Sigmoid colon (tissue), 6 donors: ENCODE measurements at regions not wholly inside any gene's neighbourhood (a gene's known extent, or its start where the extent isn't known, plus 50 kb on each side); places are given as distances from the start of the nearest gene placed in this dataset.

ENCODE experiments used
- DNase-seq: peaks from one replicate; pipeline ENCODE4 v3.0.0-alpha.2; 2019
- H3K27ac ChIP-seq, 4 donors: fragments of 200-600 bp; sonication (generic); one replicate each; pipeline ENCODE4 v1.5.1; 2016 to 2019; ENCODE audit warnings: mild to moderate bottlenecking in 1 of 4
- H3K27me3 ChIP-seq, 3 donors: fragments of 200-600 bp; sonication (generic); one replicate each; pipeline ENCODE4 v1.5.1; 2019; ENCODE audit warnings: mild to moderate bottlenecking in 1 of 3
- H3K36me3 ChIP-seq, 4 donors: fragments of 200-600 bp; sonication (generic); one replicate each; pipeline ENCODE4 v1.5.1; 2016 to 2019
- H3K4me1 ChIP-seq, 4 donors: fragments of 200-600 bp; sonication (generic); one replicate each; pipeline ENCODE4 v1.5.1; 2017 to 2019
- H3K4me3 ChIP-seq, 4 donors: fragments of 200-600 bp; sonication (generic); one replicate each; pipeline ENCODE4 v1.5.1; 2017 to 2019; ENCODE audit warnings: mild to moderate bottlenecking in 2 of 4, moderate library complexity in 1 of 4
- H3K9me3 ChIP-seq, 4 donors: fragments of 200-600 bp in 3 of 4; sonication (generic) in 3 of 4; one replicate each; pipeline versions ENCODE4 v1.5.1 to v1.6.1; 2013 to 2019
- CTCF ChIP-seq, 4 experiments: fragments of 450-650 bp in 3 of 4; fragments of 200-600 bp in 1 of 4; IDR thresholded peaks; one replicate each; pipeline ENCODE4 v1.5.1; 2016 to 2019; ENCODE audit warnings: antibody characterized with exemption in 4 of 4, mild to moderate bottlenecking in 3 of 4, moderate library complexity in 2 of 4
- EP300 ChIP-seq, 4 donors: sonication (generic); formaldehyde crosslinking; IDR thresholded peaks; one replicate each; pipeline ENCODE4 v1.6.1; 2017; ENCODE audit warnings: antibody characterized with exemption in 4 of 4
- POLR2A ChIP-seq, 2 donors: fragments of 450-650 bp; IDR thresholded peaks; one replicate each; pipeline ENCODE4 v1.6.1; 2016; ENCODE audit warnings: antibody characterized with exemption in 2 of 2, mild to moderate bottlenecking in 2 of 2, moderate library complexity in 2 of 2
- POLR2AphosphoS5 ChIP-seq, 4 donors: sonication (generic); formaldehyde crosslinking; IDR thresholded peaks; one replicate each; pipeline ENCODE4 v1.6.1; 2017; ENCODE audit warnings: antibody characterized with exemption in 4 of 4
- WGBS, 2 donors: extraction: QIAGEN DNeasy Blood & Tissue Kit; methylation state at CpG; one replicate each; pipeline ENCODE4 v1.1.7; 2013; 5-methylcytosine and 5-hydroxymethylcytosine counted together
- intact Hi-C: fragments of 100-400 bp; cut with DNase I; formaldehyde crosslinking; loops from one replicate; pipeline ENCODE4 v1.15.1; 2023
- donor health status: healthy with polysubstance abuse.
- donor health status: healthy.

- no peak for DNase-seq
- H3K27me3 ChIP-seq = no peaks in the 10 kb centered on the region
- no peaks in the 10 kb centered on the region for H3K4me1 ChIP-seq
- intact Hi-C loops = no loop called here
- no peak overlapping the region for H3K4me3 ChIP-seq
- 58 to 63% methylated on average over 9 of the region's 9 CpGs for WGBS, 2 donors
- no peaks in the 10 kb centered on the region for H3K36me3 ChIP-seq
- TF ChIP-seq CTCF (IDR thresholded peaks at IDR 0.05) (no peak), POLR2AphosphoS5 (IDR thresholded peaks at IDR 0.05) (no peak), EP300 (IDR thresholded peaks at IDR 0.05) (no peak), POLR2A (IDR thresholded peaks at IDR 0.05) (no peak)
- no peak overlapping the region for H3K27ac ChIP-seq
- H3K9me3 ChIP-seq = no peaks in the 10 kb centered on the region
These were observed 85.8 kb downstream of the ATP23 start for GRCh38 chr12:58026897-58027891.

- Histone ChIP-seq H3K9me3 (no peaks in the 10 kb centered on the region), H3K4me3 (no peak overlapping the region), H3K36me3 (no peaks in the 10 kb centered on the region), H3K4me1 (no peaks in the 10 kb centered on the region), H3K27me3 (no peaks in the 10 kb centered on the region), H3K27ac (no peak overlapping the region)
- TF ChIP-seq CTCF (IDR thresholded peaks at IDR 0.05) = no peak
- TF ChIP-seq POLR2AphosphoS5 (IDR thresholded peaks at IDR 0.05) = no peak
- TF ChIP-seq EP300 (IDR thresholded peaks at IDR 0.05) = no peak
- TF ChIP-seq POLR2A (IDR thresholded peaks at IDR 0.05) = no peak
- intact Hi-C loops = no loop called here
- WGBS, 2 donors = 80 to 83% methylated on average over 3 of the region's 3 CpGs
- no peak for DNase-seq
These were observed 86.9 kb downstream of the ATP23 start for GRCh38 chr12:58028294-58028693.

GRCh38 chr12:58029260-58029659 lies 87.9 kb downstream of the ATP23 start:
- Histone ChIP-seq H3K4me3 (no peak overlapping the region), H3K4me1 (no peaks in the 10 kb centered on the region), H3K27me3 (no peaks in the 10 kb centered on the region), H3K27ac (no peak overlapping the region), H3K36me3 (no peaks in the 10 kb centered on the region), H3K9me3 (peaks cover 0 to 2% (median under 1%) of the 10 kb centered on the region in 4 donors)
- intact Hi-C loops = no loop called here
- WGBS, 2 donors = 97 to 98% methylated on average over 1 of the region's 1 CpG
- no peak for DNase-seq
- TF ChIP-seq POLR2AphosphoS5 (IDR thresholded peaks at IDR 0.05) (no peak), POLR2A (IDR thresholded peaks at IDR 0.05) (no peak), CTCF (IDR thresholded peaks at IDR 0.05) (no peak), EP300 (IDR thresholded peaks at IDR 0.05) (no peak)

- Histone ChIP-seq H3K9me3 (peaks cover 0 to 3% (median under 1%) of the 10 kb centered on the region in 4 donors), H3K4me1 (no peaks in the 10 kb centered on the region), H3K4me3 (no peak overlapping the region), H3K27me3 (no peaks in the 10 kb centered on the region), H3K36me3 (no peaks in the 10 kb centered on the region), H3K27ac (no peak overlapping the region)
- no peak for DNase-seq
- intact Hi-C loops = no loop called here
- 85% methylated on average over 4 of the region's 4 CpGs for WGBS, 2 donors
- TF ChIP-seq CTCF (IDR thresholded peaks at IDR 0.05) (no peak), EP300 (IDR thresholded peaks at IDR 0.05) (no peak), POLR2AphosphoS5 (IDR thresholded peaks at IDR 0.05) (no peak), POLR2A (IDR thresholded peaks at IDR 0.05) (no peak)
These were observed 89.4 kb downstream of the ATP23 start for GRCh38 chr12:58030566-58031279.
